Anterior cingulate cortex (tissue), 58 donors: ENCODE measurements at regions not wholly inside any gene's neighbourhood (a gene's known extent, or its start where the extent isn't known, plus 50 kb on each side); places are given as distances from the start of the nearest gene placed in this dataset.
"Not testable (repeated sequence)": the region's sequence is repeated elsewhere in the genome, so short reads cannot be mapped to it uniquely, and the experiment has no call there.

Experiments
- DNase-seq, 58 donors: peaks; one replicate each; lab custom pipeline; 2025; lab: John Stamatoyannopoulos, UW

DNA sequence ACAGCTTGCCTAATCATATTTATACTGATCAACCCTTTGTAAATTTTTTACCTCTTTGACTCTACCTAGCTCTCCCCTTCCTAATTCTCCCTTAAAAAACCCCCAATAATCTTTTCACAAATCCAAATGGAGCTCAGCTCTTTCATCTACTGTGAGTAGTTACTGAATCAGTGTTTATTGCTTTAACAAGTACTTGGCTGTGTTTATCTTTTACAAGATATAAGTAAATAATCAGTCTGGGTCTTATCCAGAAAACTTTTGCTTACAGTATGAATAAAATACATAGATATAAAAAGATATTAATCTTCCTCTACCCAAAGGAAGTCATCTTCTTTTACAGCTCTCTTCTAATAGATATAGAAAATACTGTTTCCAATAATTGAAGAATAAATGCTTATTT lies 366.4 kb downstream of the RAP2B start:
- DNase-seq, result no peak

DNA sequence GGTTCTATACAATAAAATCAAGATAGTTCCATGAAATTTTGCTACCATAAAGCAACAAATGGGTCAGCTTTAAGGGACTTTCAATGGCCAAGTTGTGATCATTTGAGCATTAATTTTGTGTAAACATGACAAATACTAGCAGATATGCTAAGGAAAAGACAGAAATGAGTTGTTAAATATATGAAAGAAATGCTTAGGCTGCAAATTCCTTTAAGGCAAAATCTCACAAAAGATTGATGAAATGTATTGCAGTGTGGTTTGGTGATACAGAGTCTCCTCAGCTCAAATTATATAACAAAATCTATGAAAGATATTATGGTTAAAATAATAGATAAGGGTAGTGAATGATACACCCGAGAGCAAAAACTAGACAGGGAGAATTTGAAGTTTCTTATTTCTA lies 377.2 kb downstream of the RAP2B start:
- DNase-seq, result no peak

DNA sequence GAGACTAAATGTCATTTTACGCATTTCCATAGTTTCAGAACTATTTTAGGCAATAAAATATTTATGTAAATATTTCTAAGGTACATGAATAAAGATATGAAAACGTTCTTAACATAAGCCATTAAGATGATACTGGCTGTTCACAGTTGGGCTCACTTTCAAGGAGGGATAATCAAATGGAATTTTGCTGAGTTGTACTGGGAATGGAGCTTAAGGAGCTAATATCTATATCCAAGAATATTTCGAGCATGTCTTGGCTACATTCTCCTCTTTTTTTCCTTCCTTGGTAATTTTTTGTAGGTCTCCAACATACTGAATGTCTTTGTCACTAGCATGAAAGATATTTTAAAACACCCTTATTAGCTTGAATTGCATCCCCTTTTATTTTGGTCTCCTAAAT lies 383.4 kb downstream of the RAP2B start:
- DNase-seq, result no peak

DNA sequence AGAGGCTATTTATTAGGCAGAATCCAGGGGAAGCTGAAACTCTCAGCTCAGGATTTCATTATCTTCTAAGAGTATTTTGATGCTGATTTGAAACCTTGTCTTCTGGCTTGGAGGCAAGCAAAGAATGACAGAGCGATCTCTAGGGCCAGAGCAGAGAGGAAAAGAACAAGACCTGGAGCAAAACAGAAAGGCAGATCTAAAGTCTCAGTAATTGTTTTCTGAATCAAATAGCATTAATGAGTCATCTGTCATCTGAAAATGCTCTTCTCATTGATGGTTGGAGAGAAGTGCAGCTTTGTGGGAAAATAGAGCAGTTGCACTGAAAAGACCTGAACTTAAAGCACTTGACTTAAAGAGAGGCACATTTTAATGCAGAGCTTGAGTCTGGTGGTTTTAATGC lies 385.9 kb downstream of the RAP2B start:
- no peak for DNase-seq

DNA sequence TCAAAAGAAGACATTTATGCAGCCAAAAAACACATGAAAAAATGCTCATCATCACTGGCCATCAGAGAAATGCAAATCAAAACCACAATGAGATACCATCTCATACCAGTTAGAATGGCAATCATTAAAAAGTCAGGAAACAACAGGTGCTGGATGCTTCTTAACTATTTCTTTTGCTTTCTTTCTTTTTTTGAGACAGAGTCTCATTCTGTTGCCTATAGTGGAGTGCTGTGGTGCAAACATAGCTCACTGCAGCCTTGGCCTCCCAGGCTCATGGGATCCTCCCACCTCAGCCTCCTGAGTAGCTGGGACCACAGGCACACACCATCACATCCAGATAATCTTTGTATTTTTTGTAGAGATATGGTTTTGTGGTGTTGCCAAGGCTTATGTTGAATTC lies 387.7 kb downstream of the RAP2B start:
- DNase-seq, result not testable (repeated sequence)

DNA sequence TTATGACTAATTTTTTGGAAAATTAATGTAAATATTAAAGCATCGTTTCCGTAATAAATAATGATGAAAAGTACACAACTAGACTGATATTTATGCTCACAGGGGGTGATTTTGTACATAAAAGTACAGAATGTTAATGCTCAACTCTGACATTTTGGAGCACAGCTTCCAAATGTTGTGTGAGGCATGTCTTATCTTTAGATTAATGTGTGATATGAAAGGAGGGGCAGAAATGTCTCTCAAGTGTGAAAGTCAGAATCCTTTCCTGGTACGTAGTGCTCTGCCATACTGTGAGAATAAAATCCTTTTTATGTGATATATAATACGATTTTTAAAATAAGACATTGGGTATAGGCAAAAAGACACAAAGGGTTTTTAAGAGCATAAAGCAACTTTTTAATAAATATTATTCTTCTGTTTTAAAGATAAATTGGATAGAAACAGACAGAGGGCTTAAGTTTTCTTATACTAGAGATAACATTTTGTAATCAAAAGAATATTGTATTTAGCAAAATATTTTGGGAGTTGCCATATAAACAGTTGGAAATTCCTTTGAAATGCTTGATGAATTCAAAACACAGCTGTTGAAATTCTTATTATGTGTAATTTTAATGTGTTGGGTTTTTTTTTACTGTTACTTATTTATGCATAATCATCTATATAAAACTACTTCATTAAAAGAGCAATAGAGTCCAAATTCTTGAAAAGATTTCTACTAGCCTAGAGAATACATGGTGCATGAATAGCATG lies 389.7 kb downstream of the RAP2B start:
- no peak for DNase-seq

DNA sequence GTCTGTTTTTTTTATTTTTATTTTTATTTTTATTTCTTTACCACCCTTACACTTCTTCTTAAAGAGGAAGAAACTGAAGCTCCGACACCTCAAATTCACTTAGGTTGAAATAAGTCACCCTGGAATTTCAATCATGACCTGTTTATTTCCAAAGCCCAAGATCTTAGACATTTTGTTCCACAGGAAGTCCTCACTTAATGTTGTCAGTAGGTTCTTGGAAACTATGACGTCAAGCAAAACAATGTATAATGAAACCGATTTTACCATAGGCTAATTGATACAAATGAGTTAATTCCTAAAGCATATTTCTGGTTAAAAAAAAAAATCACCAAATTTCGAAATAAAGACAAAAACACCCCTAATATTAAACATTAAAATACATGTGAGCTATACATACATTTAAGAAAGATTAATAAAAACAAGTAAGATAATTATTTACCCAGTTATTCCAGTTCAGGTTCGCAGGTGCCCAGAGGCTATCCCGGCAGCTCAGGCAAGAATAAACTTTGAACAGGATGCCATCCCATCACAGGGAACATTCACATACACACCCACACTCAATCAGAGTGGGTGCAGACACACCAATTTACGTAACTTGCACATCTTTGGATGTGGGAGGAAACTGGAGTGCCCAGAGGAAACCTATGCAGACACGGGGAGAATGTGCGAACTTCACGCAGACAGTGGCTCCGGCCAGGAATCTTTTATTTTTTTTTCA lies 391.0 kb downstream of the RAP2B start:
- DNase-seq, result no peak

DNA sequence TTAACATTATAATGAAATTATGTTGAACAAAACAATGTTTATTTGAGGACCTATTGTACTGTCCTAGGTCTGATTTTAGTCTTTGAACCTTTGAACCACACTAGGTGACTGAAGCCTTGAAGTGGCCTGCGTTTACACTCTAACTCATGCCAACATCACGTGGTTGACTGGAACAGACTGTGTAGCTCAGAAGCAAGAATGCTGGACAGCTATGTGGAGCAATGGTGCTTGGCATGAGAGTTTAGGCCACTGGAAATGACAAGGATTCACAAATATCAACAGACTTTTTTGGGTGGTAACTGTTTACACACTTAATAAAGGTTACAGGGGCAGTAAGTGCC lies 391.5 kb downstream of the RAP2B start:
- no peak for DNase-seq

DNA sequence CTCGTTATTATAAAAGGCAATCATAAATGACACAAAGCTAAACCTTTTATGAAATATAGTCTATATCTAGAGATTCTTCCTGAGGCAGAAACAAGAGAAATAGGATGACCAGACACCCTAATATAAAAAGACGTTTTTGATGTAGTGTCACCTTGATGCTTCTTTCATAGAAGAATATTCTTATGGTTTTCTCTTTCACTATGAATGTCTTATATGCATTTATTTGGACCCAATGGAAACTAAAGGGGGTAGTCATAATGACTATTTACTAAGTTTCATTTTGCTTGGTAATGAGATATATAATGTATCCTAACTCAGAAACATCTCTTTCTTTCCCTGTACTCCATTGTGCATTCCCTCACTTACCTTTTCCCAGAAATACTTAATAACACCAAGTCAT lies 393.9 kb downstream of the RAP2B start:
- DNase-seq, result no peak

DNA sequence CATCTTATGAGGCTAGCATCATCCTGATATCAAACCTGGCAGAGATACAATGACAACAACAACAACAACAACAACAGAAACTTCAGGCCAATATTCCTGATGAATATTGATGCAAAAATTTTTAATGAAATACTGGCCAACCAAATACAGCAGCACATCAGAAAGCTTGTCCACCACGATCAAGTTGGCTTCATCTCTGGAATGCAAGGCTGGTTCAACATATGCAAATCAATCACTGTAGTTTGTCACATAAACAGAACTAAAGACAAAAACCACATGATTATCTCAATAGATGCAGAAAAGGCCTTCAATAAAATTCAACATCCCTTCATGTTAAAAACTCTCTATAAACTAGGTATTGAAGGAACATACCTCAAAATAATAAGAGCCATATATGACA lies 397.3 kb downstream of the RAP2B start:
- DNase-seq, result not testable (repeated sequence)

DNA sequence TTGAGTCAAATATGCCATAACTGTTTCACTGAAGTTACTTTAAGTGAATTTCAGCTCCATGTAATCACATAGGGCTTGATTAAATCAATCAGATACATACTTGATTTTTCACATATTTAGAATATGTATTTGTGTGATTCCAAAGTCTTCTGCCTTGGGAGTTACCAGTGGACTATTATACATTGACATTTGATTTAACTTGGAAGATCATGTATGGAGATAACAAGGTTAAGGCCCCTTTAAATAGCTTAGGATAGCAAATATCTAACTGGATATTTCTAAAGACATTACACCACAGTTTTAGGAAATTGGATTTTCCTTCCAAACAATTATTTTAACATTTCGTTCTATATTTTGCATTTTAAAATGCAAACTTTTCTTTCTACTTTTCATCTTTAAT lies 405.0 kb downstream of the RAP2B start:
- DNase-seq, result no peak

DNA sequence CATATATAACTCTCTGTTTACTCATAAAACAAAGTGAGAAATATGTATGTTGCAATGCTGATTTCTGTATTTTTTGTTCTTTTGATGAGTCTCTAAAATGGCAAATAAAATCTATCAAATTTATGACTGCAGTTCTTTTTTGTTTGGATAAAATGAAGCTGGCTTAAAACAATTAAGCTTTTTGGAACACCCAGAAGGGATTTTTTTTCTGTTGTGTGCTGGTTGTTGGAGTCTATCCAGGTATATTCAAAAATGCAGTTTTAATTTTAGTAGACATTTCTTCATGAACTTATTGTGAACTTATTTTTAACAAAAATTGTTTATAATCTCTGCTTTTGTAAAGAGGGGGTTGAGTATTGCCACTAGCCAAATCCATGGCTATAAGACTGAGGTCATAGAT lies 405.5 kb downstream of the RAP2B start:
- DNase-seq, result no peak

DNA sequence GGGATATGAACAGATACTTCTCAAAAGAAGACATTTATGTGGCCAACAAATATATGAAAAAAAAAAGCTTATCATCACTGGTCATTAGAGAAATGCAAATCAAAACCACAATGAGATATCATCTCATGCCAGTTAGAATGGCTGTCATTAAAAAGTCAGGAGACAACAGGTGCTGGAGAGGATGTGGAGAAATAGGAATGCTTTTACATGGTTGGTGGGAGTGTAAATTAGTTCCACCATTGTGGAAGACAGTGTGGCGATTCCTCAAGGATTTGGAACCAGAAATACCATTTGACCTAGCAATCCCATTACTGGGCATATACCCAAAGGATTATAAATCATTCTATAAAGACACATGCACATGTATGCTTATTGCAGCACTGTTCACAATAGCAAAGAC lies 408.5 kb downstream of the RAP2B start:
- not testable (repeated sequence) for DNase-seq

DNA sequence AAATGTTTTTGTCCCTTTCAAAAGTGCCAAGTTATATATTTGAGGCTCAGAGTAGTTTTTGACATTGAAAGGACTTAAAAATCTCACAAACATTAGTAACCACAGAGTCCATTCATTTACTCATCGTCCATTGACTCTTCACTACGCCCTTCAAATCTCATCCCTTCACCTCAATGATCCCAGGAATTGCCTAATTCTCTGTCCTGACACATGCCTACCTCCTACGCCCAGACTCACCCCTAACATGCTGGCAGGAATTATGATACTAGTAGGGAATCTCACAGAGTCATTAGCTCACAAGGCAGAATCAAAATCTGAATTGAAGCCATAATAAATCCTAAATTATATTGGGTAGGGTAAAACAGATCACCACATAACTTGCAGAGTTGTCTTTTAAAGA lies 410.1 kb downstream of the RAP2B start:
- no peak for DNase-seq

DNA sequence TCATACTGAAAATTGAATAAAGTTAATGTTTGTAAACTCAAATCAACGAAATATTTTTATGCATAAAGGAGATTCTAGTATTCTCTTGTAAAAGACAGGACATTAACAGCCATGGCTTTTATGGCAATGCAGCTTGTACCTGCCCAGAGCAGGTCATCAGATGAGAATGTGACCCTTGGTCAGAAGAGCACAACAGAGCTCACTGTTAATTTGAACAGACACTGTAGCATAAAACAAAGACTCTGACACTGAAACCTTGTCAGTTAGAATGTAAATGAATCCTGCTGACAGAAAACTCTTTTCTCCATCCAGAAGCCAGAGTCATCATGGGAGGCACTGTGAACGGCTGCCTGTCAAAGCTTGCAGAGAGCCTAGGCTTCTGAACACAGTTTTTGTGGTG lies 410.6 kb downstream of the RAP2B start:
- DNase-seq, result no peak

DNA sequence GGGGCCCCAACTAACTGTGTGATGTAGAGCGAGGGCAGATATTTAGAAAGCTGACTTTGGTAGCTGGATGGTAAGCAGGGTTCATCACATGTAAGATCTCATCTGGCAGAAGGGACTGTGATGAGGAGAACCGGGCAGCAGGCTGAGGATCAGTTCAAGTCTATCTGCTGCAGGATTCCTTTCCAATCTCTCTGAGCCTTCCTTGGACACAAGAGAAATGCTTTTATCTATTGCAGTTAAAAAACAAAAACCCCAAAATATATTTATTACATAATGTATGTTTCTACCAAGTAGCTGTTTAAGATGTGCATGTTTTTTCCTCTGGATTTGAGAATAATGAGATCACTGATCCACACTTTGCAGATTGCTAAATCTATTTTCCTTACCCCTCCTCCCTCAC lies 411.5 kb downstream of the RAP2B start:
- DNase-seq, result no peak

DNA sequence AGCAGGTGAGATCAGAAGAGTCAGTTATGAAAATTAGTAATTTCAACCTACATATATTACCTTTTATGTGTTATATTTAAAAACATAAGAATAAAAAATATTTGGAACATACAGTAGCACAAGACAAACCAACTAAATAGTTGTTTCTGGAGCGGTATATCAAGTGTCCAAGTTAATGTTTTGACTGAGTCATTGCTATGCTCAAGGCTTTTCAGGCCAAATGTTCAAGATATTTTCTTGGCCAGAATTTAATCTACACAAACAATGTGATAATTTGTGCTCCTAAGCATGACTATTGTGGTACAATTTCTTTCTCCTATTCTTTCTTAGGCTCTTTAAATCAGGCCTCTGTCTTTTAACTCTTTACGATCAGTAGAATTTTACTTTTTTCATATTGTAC lies 412.4 kb downstream of the RAP2B start:
- no peak for DNase-seq

DNA sequence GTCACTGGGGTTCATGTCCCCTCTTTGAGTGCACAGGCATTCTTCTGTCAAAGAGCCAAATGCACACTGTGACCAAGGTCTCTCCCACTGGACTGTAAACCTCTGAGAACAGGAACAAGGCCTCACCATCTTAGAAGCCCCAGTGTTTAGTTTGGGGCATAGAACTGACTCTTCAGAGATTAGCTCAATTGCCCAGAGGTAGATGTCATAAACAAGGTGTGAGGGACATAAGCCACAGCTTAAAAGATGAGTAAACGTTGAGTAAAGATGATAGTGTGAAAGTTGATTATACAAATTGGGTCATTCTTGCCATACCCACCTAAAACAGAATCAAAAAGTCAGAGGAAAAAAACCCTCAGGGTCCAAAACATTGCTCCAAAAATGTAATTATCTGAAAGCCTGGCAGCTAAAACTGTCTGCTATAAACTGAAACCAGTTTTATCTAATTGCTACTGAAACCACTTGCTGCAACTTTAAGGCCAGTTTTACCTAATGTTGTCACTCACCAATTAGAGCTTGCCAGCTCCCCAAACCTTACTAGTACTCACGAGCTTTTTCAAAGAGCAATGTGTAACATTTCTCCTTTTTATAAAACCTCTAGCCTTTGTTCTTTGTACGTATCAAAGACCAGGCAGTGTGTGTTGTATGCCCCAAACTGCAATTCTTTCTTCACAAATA lies 415.2 kb downstream of the RAP2B start:
- DNase-seq, result no peak

DNA sequence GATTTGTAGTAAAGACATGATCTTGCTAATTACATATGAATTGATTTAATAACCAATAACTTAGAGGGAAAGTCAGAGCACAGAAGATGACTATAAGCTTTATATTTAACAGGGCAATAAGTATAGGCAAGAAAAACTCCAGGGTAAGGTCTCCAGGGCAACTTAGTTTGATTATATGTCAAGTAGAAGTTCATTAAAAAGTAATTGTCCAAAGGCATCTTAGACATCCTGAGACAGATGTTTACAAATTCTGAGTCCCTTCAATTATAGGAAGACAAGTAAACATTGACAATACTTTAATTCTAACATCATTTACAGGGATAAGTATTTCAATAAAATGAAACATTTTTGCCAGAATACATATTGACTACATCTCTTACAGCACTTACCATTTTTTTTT lies 416.0 kb downstream of the RAP2B start:
- no peak for DNase-seq

DNA sequence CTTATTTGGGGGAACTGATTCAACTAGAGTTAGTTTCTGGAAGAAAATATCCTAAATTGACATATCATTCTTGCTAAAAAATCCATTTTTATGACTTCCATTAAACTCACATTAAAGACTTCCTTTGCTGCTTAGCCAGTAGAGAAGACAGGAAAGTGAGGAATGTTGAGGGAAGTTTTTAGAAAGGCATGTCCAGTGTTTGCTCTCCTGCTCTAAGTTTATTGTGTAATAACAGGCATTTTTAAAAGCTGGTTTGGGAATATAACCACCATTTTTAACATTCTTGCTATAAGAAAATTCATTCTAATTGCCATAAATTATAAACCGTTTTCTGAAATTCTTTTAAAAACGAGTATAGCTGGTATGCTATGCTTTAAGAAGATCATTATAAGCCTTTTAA lies 428.0 kb downstream of the RAP2B start:
- DNase-seq, result no peak

DNA sequence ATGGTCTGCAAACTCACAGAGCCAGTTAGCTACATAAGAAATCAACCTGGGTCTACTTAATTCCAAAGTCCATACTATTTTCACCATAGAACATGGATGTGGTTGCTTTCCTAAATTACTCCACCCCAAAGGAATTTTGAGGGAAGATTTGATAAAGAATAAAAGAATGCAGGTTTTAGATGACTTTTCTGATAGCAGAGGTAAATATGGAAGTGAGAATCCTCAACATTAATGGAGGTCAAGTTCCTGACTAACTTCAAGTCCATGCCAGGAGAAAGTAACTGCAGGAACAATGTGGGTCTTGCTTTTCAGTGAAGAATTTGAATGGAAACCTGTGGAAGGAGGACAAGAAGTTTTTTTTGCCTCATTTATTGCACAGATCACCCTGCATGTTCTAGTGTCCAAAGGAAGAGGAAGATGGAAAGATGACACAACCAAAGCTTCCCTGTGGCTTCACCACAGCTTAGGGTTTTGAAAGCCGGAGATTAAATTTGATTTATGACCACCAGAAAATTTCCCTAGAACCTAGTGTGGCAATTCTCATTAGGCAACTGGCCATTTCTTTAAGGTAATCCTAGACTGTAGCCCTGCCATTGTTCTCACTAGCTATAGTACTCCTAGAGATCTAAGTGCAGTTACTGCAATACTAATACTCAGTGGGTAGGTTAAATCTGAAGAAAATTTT lies 429.7 kb downstream of the RAP2B start:
- no peak for DNase-seq
